BLaER1 (cell line): ENCODE measurements at regions not wholly inside any gene's neighbourhood (a gene's known extent, or its start where the extent isn't known, plus 50 kb on each side); places are given as distances from the start of the nearest gene placed in this dataset.

Experiments used
- H3K27ac ChIP-seq: shearing (Covaris generic); formaldehyde crosslinking; 2 replicates; pipeline ENCODE4 v1.8.1; 2022
- H3K27me3 ChIP-seq: shearing (Covaris generic); formaldehyde crosslinking; 2 replicates; pipeline ENCODE4 v1.8.1; 2022
- H3K36me3 ChIP-seq: shearing (Covaris generic); formaldehyde crosslinking; 2 replicates; pipeline ENCODE4 v1.8.1; 2022
- H3K4me1 ChIP-seq: shearing (Covaris generic); formaldehyde crosslinking; 2 replicates; pipeline ENCODE4 v1.8.1; 2022
- H3K4me2 ChIP-seq: shearing (Covaris generic); formaldehyde crosslinking; 2 replicates; pipeline ENCODE4 v1.8.1; 2022
- H3K4me3 ChIP-seq: shearing (Covaris generic); formaldehyde crosslinking; 2 replicates; pipeline ENCODE4 v1.8.1; 2022
- H3K9ac ChIP-seq: shearing (Covaris generic); formaldehyde crosslinking; 2 replicates; pipeline ENCODE4 v1.8.1; 2022
- H3K9me3 ChIP-seq: shearing (Covaris generic); formaldehyde crosslinking; 2 replicates; pipeline ENCODE4 v1.8.1; 2022
- H4K20me1 ChIP-seq: shearing (Covaris generic); formaldehyde crosslinking; 2 replicates; pipeline ENCODE4 v1.8.1; 2022
- Cebpa-rat ChIP-seq: shearing (Covaris generic); IDR thresholded peaks from 2 replicates; pipeline ENCODE4 v1.8.1; 2022

GRCh38 chrX:20519146-20519545 lies 252.4 kb upstream of the RPS6KA3 start:
- no peak overlapping the region for H3K4me3 ChIP-seq
- H3K36me3 ChIP-seq: no peaks in the 10 kb centered on the region
- no peaks in the 10 kb centered on the region for H3K9me3 ChIP-seq
- no peak overlapping the region for H3K9ac ChIP-seq
- H3K27me3 ChIP-seq: no peaks in the 10 kb centered on the region
- no peak overlapping the region for H3K27ac ChIP-seq
- H4K20me1 ChIP-seq: no peaks in the 10 kb centered on the region
- no peak overlapping the region for H3K4me2 ChIP-seq
- no peak for TF ChIP-seq Cebpa-rat
- peaks cover 13% of the 10 kb centered on the region for H3K4me1 ChIP-seq

DNA sequence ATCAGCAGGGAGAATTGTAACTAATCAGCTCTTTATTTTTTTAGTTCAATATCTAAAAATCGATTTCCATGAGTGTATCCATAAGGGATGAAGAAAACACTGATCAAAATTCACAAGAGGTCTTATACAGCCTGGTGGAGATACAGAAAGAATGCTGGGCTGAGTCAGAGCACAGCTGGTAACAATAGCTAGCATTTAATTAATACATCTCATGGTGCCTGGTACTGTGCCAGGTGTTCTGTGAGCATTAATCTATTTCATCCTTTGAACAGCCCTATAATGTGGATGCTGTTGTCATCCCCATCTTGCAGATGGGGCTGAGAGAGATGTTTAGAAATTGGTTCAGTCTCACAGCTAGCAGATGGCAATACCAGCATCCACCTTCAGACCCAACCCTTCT lies 250.9 kb upstream of the RPS6KA3 start:
- peaks cover 6% of the 10 kb centered on the region for H3K4me1 ChIP-seq
- H3K4me2 ChIP-seq: no peak overlapping the region
- H4K20me1 ChIP-seq: no peaks in the 10 kb centered on the region
- no peak overlapping the region for H3K9ac ChIP-seq
- H3K27me3 ChIP-seq: no peaks in the 10 kb centered on the region
- TF ChIP-seq Cebpa-rat: no peak
- H3K36me3 ChIP-seq: no peaks in the 10 kb centered on the region
- H3K9me3 ChIP-seq: no peaks in the 10 kb centered on the region
- no peak overlapping the region for H3K27ac ChIP-seq
- no peak overlapping the region for H3K4me3 ChIP-seq

DNA sequence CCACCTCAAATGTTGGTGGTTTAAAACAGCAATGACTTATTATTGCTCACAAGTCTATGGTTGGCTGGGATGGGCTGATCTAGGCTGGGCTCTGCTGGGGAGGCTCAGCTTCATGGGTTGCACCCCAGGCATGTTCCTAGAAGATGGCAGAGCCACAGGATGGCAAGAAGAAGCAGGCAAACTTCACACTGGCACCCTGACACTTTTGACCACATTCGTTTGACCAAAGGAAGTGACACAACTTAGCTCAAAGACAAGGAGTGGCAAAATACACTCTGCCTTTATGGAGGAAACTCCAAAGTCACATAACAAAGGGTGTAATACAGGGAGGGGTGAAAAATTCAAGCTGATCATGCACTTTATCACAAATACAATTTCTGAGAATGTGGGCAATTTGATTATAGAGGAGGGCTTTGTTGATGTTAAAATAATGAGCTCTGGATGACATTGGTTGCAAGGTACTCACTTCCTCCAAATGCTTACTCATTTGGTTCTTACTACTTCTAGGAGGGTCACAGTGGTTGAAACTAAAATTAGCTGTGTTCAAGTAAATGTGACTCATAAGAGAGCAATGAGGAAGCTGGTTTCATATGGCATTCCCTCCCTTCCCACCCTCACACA lies 249.2 kb upstream of the RPS6KA3 start:
- Histone ChIP-seq H3K27me3 (no peaks in the 10 kb centered on the region), H3K27ac (no peak overlapping the region), H3K4me2 (0 out of 2 replicates have a peak overlapping the region, but pooled peaks have one; percentile 8), H3K36me3 (no peaks in the 10 kb centered on the region), H3K4me1 (peaks cover 6% of the 10 kb centered on the region), H3K9ac (no peak overlapping the region), H3K9me3 (no peaks in the 10 kb centered on the region), H3K4me3 (no peak overlapping the region), H4K20me1 (no peaks in the 10 kb centered on the region)
- TF ChIP-seq Cebpa-rat: no peak

- H3K4me1 ChIP-seq: peaks cover 6% of the 10 kb centered on the region
- no peak for TF ChIP-seq Cebpa-rat
- H3K36me3 ChIP-seq: no peaks in the 10 kb centered on the region
- H3K9me3 ChIP-seq: no peaks in the 10 kb centered on the region
- H3K27me3 ChIP-seq: no peaks in the 10 kb centered on the region
- no peak overlapping the region for H3K27ac ChIP-seq
- H3K9ac ChIP-seq: no peak overlapping the region
- no peak overlapping the region for H3K4me2 ChIP-seq
- no peaks in the 10 kb centered on the region for H4K20me1 ChIP-seq
- H3K4me3 ChIP-seq: no peak overlapping the region
Observed at GRCh38 chrX:20514358-20514757, 247.6 kb upstream of the RPS6KA3 start.

DNA sequence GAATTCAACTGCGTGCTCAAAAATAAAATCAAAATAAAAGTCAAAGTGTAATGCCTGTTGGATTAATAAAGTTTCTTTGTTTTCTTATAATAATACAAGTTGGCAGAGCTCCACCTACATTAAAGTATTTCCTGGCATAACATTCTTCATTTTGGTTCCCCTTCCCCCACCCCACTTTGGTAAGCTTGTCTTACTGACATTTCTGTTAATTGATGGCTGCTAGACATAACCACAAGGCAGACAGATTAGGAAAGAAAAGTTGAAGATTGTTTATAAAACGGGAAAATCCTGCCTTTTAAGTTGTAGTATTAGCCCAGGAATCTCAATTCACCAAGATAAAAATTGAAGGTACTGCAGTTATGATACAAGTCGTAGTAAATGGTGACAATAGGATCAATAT lies 246.5 kb upstream of the RPS6KA3 start:
- TF ChIP-seq Cebpa-rat: no peak

GRCh38 chrX:20511792-20512191 lies 245.1 kb upstream of the RPS6KA3 start:
- Histone ChIP-seq H3K27me3 (no peaks in the 10 kb centered on the region), H3K36me3 (no peaks in the 10 kb centered on the region), H3K27ac (no peak overlapping the region), H3K4me3 (no peak overlapping the region), H3K9me3 (no peaks in the 10 kb centered on the region), H3K4me1 (peaks cover 6% of the 10 kb centered on the region), H4K20me1 (no peaks in the 10 kb centered on the region), H3K4me2 (no peak overlapping the region), H3K9ac (no peak overlapping the region)
- TF ChIP-seq Cebpa-rat: no peak

More for the DNA sequence above, 246.5 kb upstream of the RPS6KA3 start:
- Histone ChIP-seq H3K27ac (no peak overlapping the region), H3K4me2 (no peak overlapping the region), H3K36me3 (no peaks in the 10 kb centered on the region), H3K9ac (no peak overlapping the region), H3K9me3 (no peaks in the 10 kb centered on the region), H4K20me1 (no peaks in the 10 kb centered on the region), H3K4me1 (peaks cover 6% of the 10 kb centered on the region), H3K4me3 (no peak overlapping the region), H3K27me3 (no peaks in the 10 kb centered on the region)

DNA sequence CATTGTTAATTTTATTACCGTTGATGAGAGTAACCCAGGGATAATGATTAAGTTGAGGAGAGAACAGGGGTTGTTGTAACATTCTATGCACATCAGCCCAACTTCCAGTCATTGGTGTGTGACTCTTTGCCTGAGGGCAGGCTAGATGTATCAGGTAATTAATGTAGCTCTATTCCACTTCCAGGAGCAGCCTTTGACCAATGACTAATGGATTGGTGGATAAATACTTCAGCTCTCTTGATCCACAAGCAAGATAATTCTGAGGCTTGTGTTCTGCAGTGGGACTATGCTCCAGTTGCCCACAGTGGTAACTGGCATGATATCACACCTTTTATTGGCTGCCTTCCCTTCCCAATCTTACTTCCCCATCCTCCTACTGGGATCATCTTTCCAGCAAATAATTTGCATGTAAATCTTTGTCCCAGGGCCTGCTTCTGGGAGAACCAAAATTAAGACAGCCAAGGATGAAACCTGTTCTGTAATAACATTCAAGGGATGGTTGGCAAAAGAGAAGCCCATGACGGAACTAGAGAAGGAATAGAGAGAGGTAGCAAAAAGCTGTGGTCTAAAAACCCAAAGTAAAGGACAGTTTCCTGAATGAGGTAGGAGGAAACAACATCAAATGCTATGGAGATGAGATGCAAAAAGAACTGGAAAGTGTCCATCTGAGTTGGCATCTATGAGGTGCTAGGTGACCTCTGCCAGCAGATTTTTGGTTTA lies 241.4 kb upstream of the RPS6KA3 start:
- H3K4me2 ChIP-seq: no peak overlapping the region
- no peaks in the 10 kb centered on the region for H3K4me1 ChIP-seq
- H3K4me3 ChIP-seq: no peak overlapping the region
- H3K36me3 ChIP-seq: no peaks in the 10 kb centered on the region
- no peaks in the 10 kb centered on the region for H3K27me3 ChIP-seq
- H3K27ac ChIP-seq: no peak overlapping the region
- H3K9ac ChIP-seq: no peak overlapping the region
- TF ChIP-seq Cebpa-rat: no peak
- H4K20me1 ChIP-seq: no peaks in the 10 kb centered on the region
- no peaks in the 10 kb centered on the region for H3K9me3 ChIP-seq

- Histone ChIP-seq H3K4me2 (no peak overlapping the region), H3K9me3 (no peaks in the 10 kb centered on the region), H3K4me3 (no peak overlapping the region), H4K20me1 (no peaks in the 10 kb centered on the region), H3K36me3 (no peaks in the 10 kb centered on the region), H3K27me3 (no peaks in the 10 kb centered on the region), H3K4me1 (no peaks in the 10 kb centered on the region), H3K27ac (no peak overlapping the region), H3K9ac (no peak overlapping the region)
- TF ChIP-seq Cebpa-rat: no peak
Observed at GRCh38 chrX:20506739-20507138, 240.0 kb upstream of the RPS6KA3 start.

- Histone ChIP-seq H3K9me3 (no peaks in the 10 kb centered on the region), H3K4me2 (no peak overlapping the region), H3K4me1 (no peaks in the 10 kb centered on the region), H4K20me1 (no peaks in the 10 kb centered on the region), H3K4me3 (no peak overlapping the region), H3K27ac (no peak overlapping the region), H3K27me3 (no peaks in the 10 kb centered on the region), H3K9ac (no peak overlapping the region), H3K36me3 (no peaks in the 10 kb centered on the region)
- TF ChIP-seq Cebpa-rat: no peak
Observed at GRCh38 chrX:20500949-20501348, 234.2 kb upstream of the RPS6KA3 start.

DNA sequence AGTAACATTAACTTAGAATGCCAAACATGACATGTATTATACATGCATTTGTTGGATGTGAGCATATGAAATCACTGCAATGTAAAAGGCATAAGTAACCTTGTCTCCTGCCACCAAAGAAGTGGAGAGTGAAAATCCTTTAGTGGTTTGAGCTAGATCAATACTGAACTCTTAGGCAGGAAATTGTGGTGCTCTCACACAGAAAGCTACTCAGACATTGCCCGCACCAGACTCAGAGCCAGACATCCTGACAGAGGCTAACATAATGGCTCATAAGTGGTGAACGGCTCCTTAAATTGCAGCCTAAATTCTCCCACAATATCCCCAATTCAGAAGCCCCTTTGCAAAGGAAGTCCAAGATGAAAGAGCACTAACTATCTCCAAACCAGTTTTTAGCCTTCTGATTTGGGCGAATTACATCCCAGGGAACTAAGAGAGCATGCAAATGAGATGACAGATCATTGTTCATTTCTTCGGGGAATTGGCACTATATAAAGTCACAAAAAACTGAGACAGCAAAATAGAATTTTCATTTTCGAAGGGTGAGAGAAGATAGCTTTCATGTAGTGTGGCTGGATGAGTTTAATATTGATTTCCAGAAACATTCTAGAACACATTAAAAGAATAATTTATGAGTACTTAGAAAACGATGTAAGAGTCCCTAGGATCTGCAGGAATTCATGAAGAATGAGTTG lies 233.6 kb upstream of the RPS6KA3 start:
- Histone ChIP-seq H3K9ac (no peak overlapping the region), H3K4me1 (no peaks in the 10 kb centered on the region), H3K27ac (no peak overlapping the region), H3K36me3 (no peaks in the 10 kb centered on the region), H3K4me2 (no peak overlapping the region), H4K20me1 (no peaks in the 10 kb centered on the region), H3K9me3 (no peaks in the 10 kb centered on the region), H3K4me3 (no peak overlapping the region), H3K27me3 (no peaks in the 10 kb centered on the region)
- no peak for TF ChIP-seq Cebpa-rat
